ENCODE measurements at regions not wholly inside any gene's neighbourhood (a gene's known extent, or its start where the extent isn't known, plus 50 kb on each side); places are given as distances from the start of the nearest gene placed in this dataset.

DNA sequence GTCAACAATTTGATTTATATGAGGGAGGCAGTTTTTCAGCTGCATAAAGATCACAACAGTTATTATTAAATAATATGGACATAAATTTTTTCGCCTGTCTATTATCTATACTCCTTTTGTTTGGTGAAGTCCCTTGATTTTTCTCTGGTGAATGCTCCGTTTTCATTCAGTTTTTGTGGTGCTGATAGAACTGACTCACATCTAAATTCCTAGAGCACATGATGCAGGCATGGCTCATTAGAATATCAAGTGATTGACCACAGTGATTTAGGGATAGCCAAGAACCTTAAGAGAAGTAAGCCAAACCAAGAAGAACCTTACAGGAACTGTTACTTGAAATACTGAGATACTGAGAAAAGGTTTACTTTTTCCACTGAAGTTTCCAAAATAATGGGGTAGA, 208.9 kb downstream of the PRR20E start:
- no peak for DNase-seq
- Histone ChIP-seq H3K4me3 (ENCODE audit: low read length) (no peak overlapping the region), H3K9me3 (ENCODE audit: control insufficient read depth, low read length) (no peaks in the 10 kb centered on the region), H3K27me3 (ENCODE audit: control insufficient read depth, insufficient read depth, low read length, poor library complexity, severe bottlenecking) (no peaks in the 10 kb centered on the region), H3K36me3 (ENCODE audit: control insufficient read depth, insufficient read depth, low read length) (no peaks in the 10 kb centered on the region), H3K9ac (ENCODE audit: extremely low read depth, low read length, poor library complexity, severe bottlenecking) (no peak overlapping the region), H3K27ac (ENCODE audit: low read depth, low read length) (no peak overlapping the region), H3K4me1 (ENCODE audit: control insufficient read depth, insufficient read depth, low read length) (no peaks in the 10 kb centered on the region)
- no peaks in the 10 kb centered on the region for H3K36me3 Mint-ChIP-seq (ENCODE audit: low read depth)
- H3K4me1 Mint-ChIP-seq, result no peaks in the 10 kb centered on the region
- no peaks in the 10 kb centered on the region for H3K27me3 Mint-ChIP-seq (ENCODE audit: insufficient read depth)
- no peak overlapping the region for H3K27ac Mint-ChIP-seq
- WGBS, 2 experiments (ENCODE audit: insufficient coverage in 1 of 2, insufficient read length in 1 of 2), result 98% methylated on average over 2 of the region's 2 CpGs; no CpG with 5 or more reads in 1 of the 2 experiments
- H3K9me3 Mint-ChIP-seq, result no peaks in the 10 kb centered on the region
- no peak overlapping the region for H3K4me3 Mint-ChIP-seq
- no peak for TF ChIP-seq CTCF (conservative IDR thresholded peaks at IDR 0.05)

- H3K36me3 Mint-ChIP-seq (ENCODE audit: low read depth), result no peaks in the 10 kb centered on the region
- no peak overlapping the region for H3K27ac ChIP-seq (ENCODE audit: low read depth, low read length)
- H3K4me3 ChIP-seq (ENCODE audit: low read length), result no peak overlapping the region
- WGBS, 2 experiments (ENCODE audit: insufficient coverage in 1 of 2, insufficient read length in 1 of 2), result 80 to 98% methylated on average over 1 to 2 of the region's 2 CpGs
- no peaks in the 10 kb centered on the region for H3K9me3 Mint-ChIP-seq
- H3K4me3 Mint-ChIP-seq, result no peak overlapping the region
- H3K9ac ChIP-seq (ENCODE audit: extremely low read depth, low read length, poor library complexity, severe bottlenecking), result no peak overlapping the region
- H3K27me3 Mint-ChIP-seq (ENCODE audit: insufficient read depth), result no peaks in the 10 kb centered on the region
- no peak overlapping the region for H3K27ac Mint-ChIP-seq
- no peaks in the 10 kb centered on the region for H3K36me3 ChIP-seq (ENCODE audit: control insufficient read depth, insufficient read depth, low read length)
- no peak for DNase-seq
- H3K9me3 ChIP-seq (ENCODE audit: control insufficient read depth, low read length), result no peaks in the 10 kb centered on the region
- H3K4me1 Mint-ChIP-seq, result peaks cover 7% of the 10 kb centered on the region
- no peak for TF ChIP-seq CTCF (conservative IDR thresholded peaks at IDR 0.05)
- H3K27me3 ChIP-seq (ENCODE audit: control insufficient read depth, insufficient read depth, low read length, poor library complexity, severe bottlenecking), result no peaks in the 10 kb centered on the region
- no peaks in the 10 kb centered on the region for H3K4me1 ChIP-seq (ENCODE audit: control insufficient read depth, insufficient read depth, low read length)
These were observed 223.2 kb upstream of the PCDH17 start for GRCh38 chr13:57408312-57408711.

DNA sequence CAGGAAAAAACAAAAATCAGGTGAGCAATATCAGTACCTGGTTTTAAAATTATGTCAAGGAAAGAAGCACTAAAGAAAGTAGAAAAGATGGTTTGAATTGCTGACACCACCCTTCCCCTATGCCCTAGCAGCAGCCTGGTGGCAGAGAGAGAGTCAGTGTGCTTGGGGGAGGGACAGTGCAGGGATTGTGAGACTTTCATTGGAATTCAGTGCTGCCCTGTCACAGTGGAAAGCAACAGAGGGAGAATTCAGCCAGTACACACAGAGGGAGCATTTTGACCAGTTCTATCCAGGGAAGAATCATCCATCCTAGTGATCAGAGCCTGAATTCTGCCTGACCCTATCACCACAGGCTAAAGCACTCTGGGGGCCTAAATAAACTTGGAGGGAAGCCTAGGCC, 222.4 kb upstream of the PCDH17 start:
- H3K9me3 ChIP-seq (ENCODE audit: control insufficient read depth, low read length), result no peaks in the 10 kb centered on the region
- DNase-seq, result peak; percentile 51
- peaks cover 7% of the 10 kb centered on the region for H3K4me1 Mint-ChIP-seq
- H3K27ac Mint-ChIP-seq, result peak overlapping the region; percentile 67
- TF ChIP-seq CTCF (conservative IDR thresholded peaks at IDR 0.05), result no peak
- H3K27me3 ChIP-seq (ENCODE audit: control insufficient read depth, insufficient read depth, low read length, poor library complexity, severe bottlenecking), result no peaks in the 10 kb centered on the region
- H3K9me3 Mint-ChIP-seq, result no peaks in the 10 kb centered on the region
- no peak overlapping the region for H3K4me3 ChIP-seq (ENCODE audit: low read length)
- H3K27ac ChIP-seq (ENCODE audit: low read depth, low read length), result no peak overlapping the region
- H3K36me3 ChIP-seq (ENCODE audit: control insufficient read depth, insufficient read depth, low read length), result no peaks in the 10 kb centered on the region
- H3K9ac ChIP-seq (ENCODE audit: extremely low read depth, low read length, poor library complexity, severe bottlenecking), result no peak overlapping the region
- H3K36me3 Mint-ChIP-seq (ENCODE audit: low read depth), result no peaks in the 10 kb centered on the region
- H3K4me3 Mint-ChIP-seq, result no peak overlapping the region
- no peaks in the 10 kb centered on the region for H3K4me1 ChIP-seq (ENCODE audit: control insufficient read depth, insufficient read depth, low read length)
- H3K27me3 Mint-ChIP-seq (ENCODE audit: insufficient read depth), result no peaks in the 10 kb centered on the region

Measured in endodermal cell (in vitro differentiated cells).